Trophoblast cell (in vitro differentiated cells and primary cell): ENCODE measurements at regions not wholly inside any gene's neighbourhood (a gene's known extent, or its start where the extent isn't known, plus 50 kb on each side); places are given as distances from the start of the nearest gene placed in this dataset.
"Not testable (repeated sequence)": the region's sequence is repeated elsewhere in the genome, so short reads cannot be mapped to it uniquely, and the experiment has no call there.

ENCODE experiments used
- DNase-seq, 2 donors: peaks; one replicate each; pipeline ENCODE4 v3.0.0-alpha.2; 2016
- H2AFZ ChIP-seq: 2 replicates; pipeline ENCODE4 v1.6.1; 2013; ENCODE audit warnings: low read length, moderate library complexity, mild to moderate bottlenecking; ENCODE audit not compliant: insufficient read depth, poor library complexity
- H2AK5ac ChIP-seq: 2 replicates; pipeline ENCODE4 v1.6.1; 2013; ENCODE audit warnings: mild to moderate bottlenecking, low read length
- H2BK120ac ChIP-seq: 2 replicates; pipeline ENCODE4 v1.6.1; 2013; ENCODE audit warnings: low read length, mild to moderate bottlenecking, moderate library complexity; ENCODE audit not compliant: insufficient read depth, poor library complexity
- H2BK12ac ChIP-seq: 2 replicates; pipeline ENCODE4 v1.6.1; 2013; ENCODE audit warnings: mild to moderate bottlenecking, low read length, moderate library complexity
- H2BK5ac ChIP-seq: 2 replicates; pipeline ENCODE4 v1.6.1; 2013; ENCODE audit warnings: low read length, low read depth, moderate library complexity, mild to moderate bottlenecking; ENCODE audit not compliant: poor library complexity
- H3K14ac ChIP-seq: 2 replicates; pipeline ENCODE4 v1.6.1; 2013; ENCODE audit warnings: mild to moderate bottlenecking, low read length
- H3K18ac ChIP-seq: 2 replicates; pipeline ENCODE4 v1.6.1; 2013; ENCODE audit warnings: mild to moderate bottlenecking, low read length
- H3K23ac ChIP-seq: 2 replicates; pipeline ENCODE4 v1.6.1; 2013; ENCODE audit warnings: low read length
- H3K27ac ChIP-seq: 2 replicates; pipeline ENCODE4 v1.5.1; 2013; ENCODE audit warnings: low read depth, mild to moderate bottlenecking, inconsistent platforms, low read length, moderate library complexity
- H3K27me3 ChIP-seq: 2 replicates; pipeline ENCODE4 v1.6.1; 2013; ENCODE audit warnings: inconsistent platforms, mild to moderate bottlenecking, low read length, moderate library complexity; ENCODE audit not compliant: insufficient read depth
- H3K36me3 ChIP-seq, 2 experiments: 1 replicate in 1 of 2; 2 replicates in 1 of 2; pipeline ENCODE4 v1.6.1; 2013; ENCODE audit warnings: low read length in 2 of 2, mild to moderate bottlenecking in 2 of 2, moderate library complexity in 1 of 2; ENCODE audit not compliant: insufficient read depth in 2 of 2, control insufficient read depth in 1 of 2
- H3K4ac ChIP-seq: 2 replicates; pipeline ENCODE4 v1.6.1; 2013; ENCODE audit warnings: low read depth, mild to moderate bottlenecking, low read length, moderate library complexity
- H3K4me1 ChIP-seq, 2 experiments: 1 replicate in 1 of 2; 2 replicates in 1 of 2; pipeline ENCODE4 v1.6.1; 2013; ENCODE audit warnings: low read length in 2 of 2, mild to moderate bottlenecking in 2 of 2, moderate library complexity in 1 of 2; ENCODE audit not compliant: insufficient read depth in 2 of 2, control insufficient read depth in 1 of 2
- H3K4me2 ChIP-seq: 2 replicates; pipeline ENCODE4 v1.6.1; 2013; ENCODE audit warnings: inconsistent platforms, mild to moderate bottlenecking, low read length, moderate library complexity
- H3K4me3 ChIP-seq: 2 replicates; pipeline ENCODE4 v1.5.1; 2013; ENCODE audit warnings: mild to moderate bottlenecking, low read depth, low read length, inconsistent platforms
- H3K79me1 ChIP-seq: one replicate; pipeline ENCODE4 v1.6.1; 2013; ENCODE audit warnings: low read length
- H3K79me2 ChIP-seq: 2 replicates; pipeline ENCODE4 v1.6.1; 2013; ENCODE audit warnings: low read length, mild to moderate bottlenecking; ENCODE audit not compliant: control insufficient read depth, insufficient read depth, poor library complexity
- H3K9ac ChIP-seq: 2 replicates; pipeline ENCODE4 v1.6.1; 2013; ENCODE audit warnings: mild to moderate bottlenecking, low read length
- H3K9me3 ChIP-seq: 2 replicates; pipeline ENCODE4 v1.6.1; 2013; ENCODE audit warnings: low read depth, mild to moderate bottlenecking, control low read depth, inconsistent platforms, low read length; ENCODE audit not compliant: insufficient read depth
- H4K12ac ChIP-seq: 2 replicates; pipeline ENCODE4 v1.6.1; 2013; ENCODE audit warnings: low read depth, mild to moderate bottlenecking, low read length, moderate library complexity
- H4K8ac ChIP-seq: 2 replicates; pipeline ENCODE4 v1.6.1; 2013; ENCODE audit warnings: low read depth, mild to moderate bottlenecking, low read length, moderate library complexity
- H4K91ac ChIP-seq: one replicate; pipeline ENCODE4 v1.6.1; 2013; ENCODE audit warnings: low read depth, mild to moderate bottlenecking, low read length, moderate library complexity
- WGBS: extraction: QIAGEN DNeasy Blood & Tissue Kit; methylation state at CpG from one replicate; pipeline ENCODE4 v1.1.7; 2013; ENCODE audit warnings: missing lambda C conversion rate; ENCODE audit not compliant: insufficient read length, insufficient coverage; ENCODE audit errors: extremely low coverage; 5-methylcytosine and 5-hydroxymethylcytosine counted together

GRCh38 chr2:89299196-89299595 lies 607.7 kb downstream of the RPIA start:
- not testable (repeated sequence) for H3K27me3 ChIP-seq

GRCh38 chr2:89305623-89306022 lies 614.1 kb downstream of the RPIA start:
- not testable (repeated sequence) for H3K14ac ChIP-seq, H2BK5ac ChIP-seq, H3K9ac ChIP-seq, H2AK5ac ChIP-seq, H3K27me3 ChIP-seq, H3K23ac ChIP-seq, H3K79me2 ChIP-seq, H2BK12ac ChIP-seq, H3K4me3 ChIP-seq, DNase-seq, H3K9me3 ChIP-seq, H2AFZ ChIP-seq, H3K4me1 ChIP-seq, H4K91ac ChIP-seq, H4K12ac ChIP-seq, H3K4ac ChIP-seq, H3K18ac ChIP-seq, H2BK120ac ChIP-seq, H3K4me2 ChIP-seq, H3K27ac ChIP-seq, H3K36me3 ChIP-seq, H3K79me1 ChIP-seq, H4K8ac ChIP-seq
- no CpG with 5 or more reads among the region's 2 CpGs for WGBS

More at GRCh38 chr2:89299196-89299595, 607.7 kb downstream of the RPIA start:
- not testable (repeated sequence) for H2AFZ ChIP-seq, H3K18ac ChIP-seq, H3K23ac ChIP-seq, H3K14ac ChIP-seq, H2BK120ac ChIP-seq, H4K91ac ChIP-seq, H2AK5ac ChIP-seq, H3K4me1 ChIP-seq, H3K79me2 ChIP-seq, H4K12ac ChIP-seq, H3K79me1 ChIP-seq, H3K4me2 ChIP-seq, H2BK5ac ChIP-seq, H3K4me3 ChIP-seq, H3K9ac ChIP-seq, H2BK12ac ChIP-seq, H3K9me3 ChIP-seq, DNase-seq, H3K27ac ChIP-seq, H3K4ac ChIP-seq, H4K8ac ChIP-seq, H3K36me3 ChIP-seq

GRCh38 chr2:89306869-89307637 lies 615.6 kb downstream of the RPIA start:
- H3K79me1 ChIP-seq, H2BK120ac ChIP-seq, H3K4me3 ChIP-seq, H2BK5ac ChIP-seq, H3K27me3 ChIP-seq, H4K12ac ChIP-seq, H4K91ac ChIP-seq, H2AK5ac ChIP-seq, H2AFZ ChIP-seq, H3K9ac ChIP-seq, H3K4me2 ChIP-seq, H3K4ac ChIP-seq, H3K79me2 ChIP-seq, H3K36me3 ChIP-seq, H3K27ac ChIP-seq, H3K9me3 ChIP-seq, H3K4me1 ChIP-seq, H2BK12ac ChIP-seq, H3K18ac ChIP-seq, H3K14ac ChIP-seq, H4K8ac ChIP-seq, H3K23ac ChIP-seq, DNase-seq: not testable (repeated sequence)
- WGBS, result no CpG with 5 or more reads among the region's 8 CpGs

- H3K9ac ChIP-seq, H4K8ac ChIP-seq, H3K27me3 ChIP-seq, H2BK12ac ChIP-seq, DNase-seq, H2BK5ac ChIP-seq, H3K9me3 ChIP-seq, H3K4ac ChIP-seq, H3K4me3 ChIP-seq, H3K4me1 ChIP-seq, H2AK5ac ChIP-seq, H3K4me2 ChIP-seq, H2BK120ac ChIP-seq, H4K91ac ChIP-seq, H2AFZ ChIP-seq, H3K18ac ChIP-seq, H3K14ac ChIP-seq, H3K79me1 ChIP-seq, H3K79me2 ChIP-seq, H3K36me3 ChIP-seq, H4K12ac ChIP-seq, H3K27ac ChIP-seq, H3K23ac ChIP-seq: not testable (repeated sequence)
- WGBS, result no CpG with 5 or more reads among the region's 6 CpGs
These were observed 627.5 kb downstream of the RPIA start for GRCh38 chr2:89318990-89319389.
